HAP-1 (cell line): ENCODE measurements at regions not wholly inside any gene's neighbourhood (a gene's known extent, or its start where the extent isn't known, plus 50 kb on each side); places are given as distances from the start of the nearest gene placed in this dataset.

Source experiments
- DNase-seq, 2 experiments: peaks; one replicate each; pipeline ENCODE4 v3.0.0-alpha.2; 2016 to 2020; ENCODE audit warnings: low spot score in 2 of 2
- H3K27me3 ChIP-seq: fragments of 250-450 bp; sonication (Bioruptor Pico); 2 replicates; pipeline ENCODE4 v1.5.1; 2020; ENCODE audit warnings: low read depth, mild to moderate bottlenecking, moderate library complexity
- H3K36me3 ChIP-seq: fragments of 250-450 bp; sonication (Bioruptor Pico); replicated peaks from 2 replicates; pipeline ENCODE4 v1.5.1; 2020; ENCODE audit warnings: mild to moderate bottlenecking
- H3K4me1 ChIP-seq: fragments of 250-450 bp; sonication (Bioruptor Pico); 2 replicates; pipeline ENCODE4 v1.5.1; 2020; ENCODE audit warnings: mild to moderate bottlenecking
- H3K4me3 ChIP-seq: fragments of 250-450 bp; sonication (Bioruptor Pico); 2 replicates; pipeline ENCODE4 v1.5.1; 2020; ENCODE audit warnings: mild to moderate bottlenecking, moderate library complexity
- H3K9me3 ChIP-seq: fragments of 250-450 bp; sonication (Bioruptor Pico); 2 replicates; pipeline ENCODE4 v1.5.1; 2020; ENCODE audit warnings: mild to moderate bottlenecking, moderate library complexity
- in situ Hi-C: fragments of 300-500 bp; cut with MboI; formaldehyde crosslinking; loops from 3 replicates; pipeline ENCODE4 v1.14.3; 2020; ENCODE audit warnings: low sequenced_read_pairs, inconsistent platforms, mixed read lengths

- no peaks in the 10 kb centered on the region for H3K27me3 ChIP-seq
- in situ Hi-C loops, result no loop called here
- no peaks in the 10 kb centered on the region for H3K9me3 ChIP-seq
- no peaks in the 10 kb centered on the region for H3K36me3 ChIP-seq
- no peak overlapping the region for H3K4me3 ChIP-seq
- no peak for DNase-seq
- H3K4me1 ChIP-seq, result no peaks in the 10 kb centered on the region
These were observed 800.0 kb downstream of the CDH11 start for GRCh38 chr16:64321881-64322280.

- Histone ChIP-seq H3K9me3 (no peaks in the 10 kb centered on the region), H3K4me3 (no peak overlapping the region), H3K36me3 (no peaks in the 10 kb centered on the region), H3K27me3 (no peaks in the 10 kb centered on the region), H3K4me1 (no peaks in the 10 kb centered on the region)
- in situ Hi-C loops, result no loop called here
- no peak for DNase-seq
These were observed 800.8 kb downstream of the CDH11 start for GRCh38 chr16:64321066-64321465.

- Histone ChIP-seq H3K36me3 (no peaks in the 10 kb centered on the region), H3K4me1 (no peaks in the 10 kb centered on the region), H3K4me3 (no peak overlapping the region), H3K9me3 (no peaks in the 10 kb centered on the region), H3K27me3 (no peaks in the 10 kb centered on the region)
- in situ Hi-C loops, result no loop called here
- no peak for DNase-seq
These were observed 804.3 kb downstream of the CDH11 start for GRCh38 chr16:64317601-64318000.

- Histone ChIP-seq H3K27me3 (no peaks in the 10 kb centered on the region), H3K4me1 (no peaks in the 10 kb centered on the region), H3K4me3 (no peak overlapping the region), H3K36me3 (no peaks in the 10 kb centered on the region), H3K9me3 (no peaks in the 10 kb centered on the region)
- DNase-seq, result no peak
- in situ Hi-C loops, result no loop called here
These were observed 808.1 kb downstream of the CDH11 start for GRCh38 chr16:64313726-64314125.

GRCh38 chr16:64312980-64313379 lies 808.9 kb downstream of the CDH11 start:
- H3K4me3 ChIP-seq, result no peak overlapping the region
- no peaks in the 10 kb centered on the region for H3K36me3 ChIP-seq
- no peaks in the 10 kb centered on the region for H3K4me1 ChIP-seq
- H3K9me3 ChIP-seq, result no peaks in the 10 kb centered on the region
- no peaks in the 10 kb centered on the region for H3K27me3 ChIP-seq
- DNase-seq, result no peak
- in situ Hi-C loops, result no loop called here

- H3K9me3 ChIP-seq, result no peaks in the 10 kb centered on the region
These were observed 809.6 kb downstream of the CDH11 start for GRCh38 chr16:64312292-64312691.

GRCh38 chr16:64311241-64311640 lies 810.6 kb downstream of the CDH11 start:
- Histone ChIP-seq H3K4me3 (no peak overlapping the region), H3K27me3 (no peaks in the 10 kb centered on the region), H3K36me3 (no peaks in the 10 kb centered on the region), H3K4me1 (no peaks in the 10 kb centered on the region), H3K9me3 (no peaks in the 10 kb centered on the region)
- in situ Hi-C loops, result no loop called here
- DNase-seq, result no peak

More at GRCh38 chr16:64312292-64312691, 809.6 kb downstream of the CDH11 start:
- Histone ChIP-seq H3K4me1 (no peaks in the 10 kb centered on the region), H3K36me3 (no peaks in the 10 kb centered on the region), H3K27me3 (no peaks in the 10 kb centered on the region), H3K4me3 (no peak overlapping the region)
- no peak for DNase-seq
- in situ Hi-C loops, result no loop called here

- no peaks in the 10 kb centered on the region for H3K9me3 ChIP-seq
- no peak overlapping the region for H3K4me3 ChIP-seq
- H3K36me3 ChIP-seq, result no peaks in the 10 kb centered on the region
- no peak for DNase-seq
- no peaks in the 10 kb centered on the region for H3K27me3 ChIP-seq
- no peaks in the 10 kb centered on the region for H3K4me1 ChIP-seq
- in situ Hi-C loops, result no loop called here
These were observed 812.3 kb downstream of the CDH11 start for GRCh38 chr16:64309398-64310110.

GRCh38 chr16:64308721-64309120 lies 813.1 kb downstream of the CDH11 start:
- no peak overlapping the region for H3K4me3 ChIP-seq
- no peak for DNase-seq
- no peaks in the 10 kb centered on the region for H3K4me1 ChIP-seq
- H3K9me3 ChIP-seq, result no peaks in the 10 kb centered on the region
- H3K36me3 ChIP-seq, result no peaks in the 10 kb centered on the region
- H3K27me3 ChIP-seq, result no peaks in the 10 kb centered on the region
- in situ Hi-C loops, result no loop called here

- DNase-seq, result no peak
- Histone ChIP-seq H3K9me3 (no peaks in the 10 kb centered on the region), H3K27me3 (no peaks in the 10 kb centered on the region), H3K4me3 (no peak overlapping the region), H3K36me3 (no peaks in the 10 kb centered on the region), H3K4me1 (no peaks in the 10 kb centered on the region)
- in situ Hi-C loops, result no loop called here
These were observed 814.4 kb downstream of the CDH11 start for GRCh38 chr16:64307431-64307830.

GRCh38 chr16:64305663-64306062 lies 816.2 kb downstream of the CDH11 start:
- Histone ChIP-seq H3K4me1 (no peaks in the 10 kb centered on the region), H3K27me3 (no peaks in the 10 kb centered on the region), H3K9me3 (no peaks in the 10 kb centered on the region), H3K4me3 (no peak overlapping the region), H3K36me3 (no peaks in the 10 kb centered on the region)
- in situ Hi-C loops, result no loop called here
- DNase-seq, result no peak

- DNase-seq, result no peak
- in situ Hi-C loops, result no loop called here
- no peaks in the 10 kb centered on the region for H3K27me3 ChIP-seq
- H3K9me3 ChIP-seq, result no peaks in the 10 kb centered on the region
- H3K4me1 ChIP-seq, result no peaks in the 10 kb centered on the region
- H3K4me3 ChIP-seq, result no peak overlapping the region
- H3K36me3 ChIP-seq, result no peaks in the 10 kb centered on the region
These were observed 816.9 kb downstream of the CDH11 start for GRCh38 chr16:64304951-64305350.

- no peaks in the 10 kb centered on the region for H3K36me3 ChIP-seq
- H3K4me1 ChIP-seq, result no peaks in the 10 kb centered on the region
- H3K4me3 ChIP-seq, result no peak overlapping the region
- DNase-seq, result no peak
- no peaks in the 10 kb centered on the region for H3K27me3 ChIP-seq
- no peaks in the 10 kb centered on the region for H3K9me3 ChIP-seq
- in situ Hi-C loops, result no loop called here
These were observed 817.5 kb downstream of the CDH11 start for GRCh38 chr16:64304396-64304795.

GRCh38 chr16:64297863-64298600 lies 823.8 kb downstream of the CDH11 start:
- Histone ChIP-seq H3K27me3 (no peaks in the 10 kb centered on the region), H3K4me1 (no peaks in the 10 kb centered on the region), H3K4me3 (no peak overlapping the region), H3K9me3 (no peaks in the 10 kb centered on the region), H3K36me3 (no peaks in the 10 kb centered on the region)
- in situ Hi-C loops, result no loop called here
- no peak for DNase-seq
